ENCODE measurements at regions not wholly inside any gene's neighbourhood (a gene's known extent, or its start where the extent isn't known, plus 50 kb on each side); places are given as distances from the start of the nearest gene placed in this dataset.

DNA sequence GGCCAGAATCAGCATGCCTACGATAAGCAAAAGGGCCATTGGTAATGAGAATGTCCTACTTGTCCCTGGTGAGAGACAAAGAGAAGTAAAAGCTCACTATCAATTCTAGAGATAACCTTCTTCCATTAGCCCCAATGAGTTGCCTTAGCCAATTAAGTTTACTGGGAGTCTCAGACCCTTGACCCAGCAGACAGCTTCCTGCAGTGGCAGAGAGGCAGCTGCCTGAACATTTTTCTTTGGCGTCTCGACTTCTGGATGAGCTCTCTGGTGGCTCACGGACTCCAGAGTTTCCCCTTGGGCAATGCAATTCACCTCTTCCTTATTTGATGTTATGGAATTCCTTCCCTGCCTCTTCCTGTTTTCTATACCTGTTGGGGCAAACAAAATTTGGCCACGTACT is 1034.4 kb downstream of the NAALADL2 start:
- TF ChIP-seq, protein P1, sequence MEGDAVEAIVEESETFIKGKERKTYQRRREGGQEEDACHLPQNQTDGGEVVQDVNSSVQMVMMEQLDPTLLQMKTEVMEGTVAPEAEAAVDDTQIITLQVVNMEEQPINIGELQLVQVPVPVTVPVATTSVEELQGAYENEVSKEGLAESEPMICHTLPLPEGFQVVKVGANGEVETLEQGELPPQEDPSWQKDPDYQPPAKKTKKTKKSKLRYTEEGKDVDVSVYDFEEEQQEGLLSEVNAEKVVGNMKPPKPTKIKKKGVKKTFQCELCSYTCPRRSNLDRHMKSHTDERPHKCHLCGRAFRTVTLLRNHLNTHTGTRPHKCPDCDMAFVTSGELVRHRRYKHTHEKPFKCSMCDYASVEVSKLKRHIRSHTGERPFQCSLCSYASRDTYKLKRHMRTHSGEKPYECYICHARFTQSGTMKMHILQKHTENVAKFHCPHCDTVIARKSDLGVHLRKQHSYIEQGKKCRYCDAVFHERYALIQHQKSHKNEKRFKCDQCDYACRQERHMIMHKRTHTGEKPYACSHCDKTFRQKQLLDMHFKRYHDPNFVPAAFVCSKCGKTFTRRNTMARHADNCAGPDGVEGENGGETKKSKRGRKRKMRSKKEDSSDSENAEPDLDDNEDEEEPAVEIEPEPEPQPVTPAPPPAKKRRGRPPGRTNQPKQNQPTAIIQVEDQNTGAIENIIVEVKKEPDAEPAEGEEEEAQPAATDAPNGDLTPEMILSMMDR (IDR thresholded peaks at IDR 0.05; ENCODE audit: insufficient read depth, low read depth, low read length) = no peak
- no peak for TF ChIP-seq EZH2 (IDR thresholded peaks at IDR 0.05; ENCODE audit: insufficient read depth, low read length)

Data from astrocyte (in vitro differentiated cells and primary cell).